ENCODE measurements at regions not wholly inside any gene's neighbourhood (a gene's known extent, or its start where the extent isn't known, plus 50 kb on each side); places are given as distances from the start of the nearest gene placed in this dataset.
"Not testable (repeated sequence)": the region's sequence is repeated elsewhere in the genome, so short reads cannot be mapped to it uniquely, and the experiment has no call there.

DNA sequence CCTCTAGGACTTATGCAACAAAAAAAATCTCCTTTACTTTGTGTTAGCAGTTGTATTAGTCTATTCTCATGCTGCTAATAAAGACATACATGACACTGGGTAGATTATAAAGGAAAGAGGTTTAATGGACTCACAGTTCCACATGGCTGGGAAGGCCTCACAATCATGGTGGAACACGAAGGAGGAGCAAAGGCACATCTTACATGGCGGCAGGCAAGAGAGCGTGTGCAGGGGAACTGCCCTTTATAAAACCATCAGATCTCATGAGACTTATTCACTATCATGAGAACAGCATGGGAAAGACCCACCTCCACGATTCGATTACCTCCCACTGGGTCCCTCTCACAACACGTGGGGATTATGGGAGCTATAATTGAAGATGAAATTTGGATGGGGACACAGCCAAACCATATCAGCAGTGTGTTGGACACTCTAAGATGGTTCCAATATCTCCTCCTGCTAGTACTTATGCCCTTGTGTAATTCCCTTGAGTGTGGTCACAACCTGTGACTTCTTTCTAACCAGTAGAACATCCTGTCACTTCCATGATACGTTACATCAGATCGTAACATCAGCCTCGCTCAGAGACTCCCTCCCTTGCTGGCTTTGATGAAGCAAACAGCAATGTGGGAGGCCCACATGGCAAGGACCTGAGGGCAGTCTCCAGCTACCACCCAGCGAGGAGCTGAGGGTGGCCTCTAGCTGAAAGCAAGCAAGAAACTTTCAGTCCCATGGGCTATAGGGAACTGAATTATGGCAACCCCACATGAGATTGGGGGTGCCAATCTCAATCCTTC is 113.5 kb upstream of the PITX1 start:
- no peaks in the 10 kb centered on the region for H3K4me1 ChIP-seq (ENCODE audit: insufficient read depth, low read length)
- no peak for TF ChIP-seq EZH2 (IDR thresholded peaks at IDR 0.05; ENCODE audit: borderline replicate concordance, low read depth, low read length, severe bottlenecking)
- TF ChIP-seq, protein P1, sequence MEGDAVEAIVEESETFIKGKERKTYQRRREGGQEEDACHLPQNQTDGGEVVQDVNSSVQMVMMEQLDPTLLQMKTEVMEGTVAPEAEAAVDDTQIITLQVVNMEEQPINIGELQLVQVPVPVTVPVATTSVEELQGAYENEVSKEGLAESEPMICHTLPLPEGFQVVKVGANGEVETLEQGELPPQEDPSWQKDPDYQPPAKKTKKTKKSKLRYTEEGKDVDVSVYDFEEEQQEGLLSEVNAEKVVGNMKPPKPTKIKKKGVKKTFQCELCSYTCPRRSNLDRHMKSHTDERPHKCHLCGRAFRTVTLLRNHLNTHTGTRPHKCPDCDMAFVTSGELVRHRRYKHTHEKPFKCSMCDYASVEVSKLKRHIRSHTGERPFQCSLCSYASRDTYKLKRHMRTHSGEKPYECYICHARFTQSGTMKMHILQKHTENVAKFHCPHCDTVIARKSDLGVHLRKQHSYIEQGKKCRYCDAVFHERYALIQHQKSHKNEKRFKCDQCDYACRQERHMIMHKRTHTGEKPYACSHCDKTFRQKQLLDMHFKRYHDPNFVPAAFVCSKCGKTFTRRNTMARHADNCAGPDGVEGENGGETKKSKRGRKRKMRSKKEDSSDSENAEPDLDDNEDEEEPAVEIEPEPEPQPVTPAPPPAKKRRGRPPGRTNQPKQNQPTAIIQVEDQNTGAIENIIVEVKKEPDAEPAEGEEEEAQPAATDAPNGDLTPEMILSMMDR (IDR thresholded peaks at IDR 0.05; ENCODE audit: borderline replicate concordance, extremely low read depth, low read length, poor library complexity, severe bottlenecking) = no peak
- H4K20me1 ChIP-seq (ENCODE audit: insufficient read depth, low read length) = no peaks in the 10 kb centered on the region
- H3K9ac ChIP-seq (ENCODE audit: low read depth, low read length) = no peak overlapping the region
- no peak for DNase-seq
- H3K4me3 ChIP-seq (ENCODE audit: low read depth in 1 of 2, low read length in 2 of 2) = no peak overlapping the region
- H3K9me3 ChIP-seq (ENCODE audit: insufficient read depth, low read length, severe bottlenecking) = peaks cover 2% of the 10 kb centered on the region
- H3K79me2 ChIP-seq (ENCODE audit: insufficient read depth, low read length) = no peaks in the 10 kb centered on the region
- H3K36me3 ChIP-seq (ENCODE audit: insufficient read depth, low read length) = no peaks in the 10 kb centered on the region
- no peak overlapping the region for H2AFZ ChIP-seq (ENCODE audit: low read depth, low read length)
- H3K27me3 ChIP-seq (ENCODE audit: insufficient read depth, low read length, poor library complexity) = peaks cover 5% of the 10 kb centered on the region
- no peak overlapping the region for H3K4me2 ChIP-seq (ENCODE audit: insufficient read depth, low read length)
- no peak for ATAC-seq (ENCODE audit: insufficient read depth, low read depth)
- no peak overlapping the region for H3K27ac ChIP-seq (ENCODE audit: low read length)

DNA sequence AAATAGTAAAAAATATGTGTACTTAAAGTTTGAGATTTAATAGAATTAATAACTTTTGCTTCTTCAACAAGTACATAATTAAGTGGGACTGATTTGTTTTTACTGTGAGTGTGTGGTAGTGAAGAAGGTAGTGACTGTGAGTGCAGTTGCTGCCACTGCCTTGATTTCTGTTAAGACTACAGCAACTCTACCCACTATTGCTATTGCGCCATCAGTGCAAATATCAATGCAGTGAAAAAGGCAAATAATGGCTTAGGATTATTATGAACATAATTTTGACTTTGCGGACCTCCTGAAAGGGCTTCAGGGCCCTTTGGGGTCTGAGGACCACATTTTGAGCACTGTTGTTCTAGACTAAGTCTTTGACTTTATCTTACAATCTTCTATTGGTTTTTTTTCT is 112.0 kb upstream of the PITX1 start:
- Histone ChIP-seq H3K27ac (ENCODE audit: low read length) (no peak overlapping the region), H4K20me1 (ENCODE audit: insufficient read depth, low read length) (no peaks in the 10 kb centered on the region), H3K4me2 (ENCODE audit: insufficient read depth, low read length) (no peak overlapping the region), H3K9ac (ENCODE audit: low read depth, low read length) (no peak overlapping the region), H3K36me3 (ENCODE audit: insufficient read depth, low read length) (no peaks in the 10 kb centered on the region), H3K27me3 (ENCODE audit: insufficient read depth, low read length, poor library complexity) (peaks cover 5% of the 10 kb centered on the region), H3K4me3 (ENCODE audit: low read depth in 1 of 2, low read length in 2 of 2) (no peak overlapping the region), H3K79me2 (ENCODE audit: insufficient read depth, low read length) (no peaks in the 10 kb centered on the region), H3K9me3 (ENCODE audit: insufficient read depth, low read length, severe bottlenecking) (peaks cover 2% of the 10 kb centered on the region), H3K4me1 (ENCODE audit: insufficient read depth, low read length) (no peaks in the 10 kb centered on the region), H2AFZ (ENCODE audit: low read depth, low read length) (no peak overlapping the region)
- TF ChIP-seq EZH2 (IDR thresholded peaks at IDR 0.05; ENCODE audit: borderline replicate concordance, low read depth, low read length, severe bottlenecking) = no peak
- ATAC-seq (ENCODE audit: insufficient read depth, low read depth) (no peak), DNase-seq (no peak)

DNA sequence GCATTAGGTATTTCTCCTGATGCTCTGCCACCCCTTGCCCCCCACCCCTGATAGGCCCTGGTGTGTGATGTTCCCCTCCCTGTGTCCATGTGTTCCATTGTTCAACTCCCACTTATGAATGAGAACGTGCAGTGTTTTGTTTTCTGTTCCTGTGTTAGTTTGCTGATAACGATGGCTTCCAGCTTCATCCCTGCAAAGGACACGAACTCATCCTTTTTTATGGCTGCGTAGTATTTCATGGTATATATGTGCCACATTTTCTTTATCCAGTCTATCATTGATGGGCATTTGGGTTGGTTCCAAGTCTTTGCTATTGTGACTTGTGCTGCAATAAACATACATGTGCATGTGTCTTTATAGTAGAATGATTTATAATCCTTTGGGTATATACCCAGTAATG is 109.7 kb upstream of the PITX1 start:
- not testable (repeated sequence) for H3K36me3 ChIP-seq (ENCODE audit: insufficient read depth, low read length); H3K4me3 ChIP-seq (ENCODE audit: low read depth in 1 of 2, low read length in 2 of 2); H3K27me3 ChIP-seq (ENCODE audit: insufficient read depth, low read length, poor library complexity); H3K4me2 ChIP-seq (ENCODE audit: insufficient read depth, low read length); H2AFZ ChIP-seq (ENCODE audit: low read depth, low read length); H3K27ac ChIP-seq (ENCODE audit: low read length); ATAC-seq (ENCODE audit: insufficient read depth, low read depth); DNase-seq; H3K9ac ChIP-seq (ENCODE audit: low read depth, low read length); H4K20me1 ChIP-seq (ENCODE audit: insufficient read depth, low read length); H3K79me2 ChIP-seq (ENCODE audit: insufficient read depth, low read length); H3K9me3 ChIP-seq (ENCODE audit: insufficient read depth, low read length, severe bottlenecking); H3K4me1 ChIP-seq (ENCODE audit: insufficient read depth, low read length)

DNA sequence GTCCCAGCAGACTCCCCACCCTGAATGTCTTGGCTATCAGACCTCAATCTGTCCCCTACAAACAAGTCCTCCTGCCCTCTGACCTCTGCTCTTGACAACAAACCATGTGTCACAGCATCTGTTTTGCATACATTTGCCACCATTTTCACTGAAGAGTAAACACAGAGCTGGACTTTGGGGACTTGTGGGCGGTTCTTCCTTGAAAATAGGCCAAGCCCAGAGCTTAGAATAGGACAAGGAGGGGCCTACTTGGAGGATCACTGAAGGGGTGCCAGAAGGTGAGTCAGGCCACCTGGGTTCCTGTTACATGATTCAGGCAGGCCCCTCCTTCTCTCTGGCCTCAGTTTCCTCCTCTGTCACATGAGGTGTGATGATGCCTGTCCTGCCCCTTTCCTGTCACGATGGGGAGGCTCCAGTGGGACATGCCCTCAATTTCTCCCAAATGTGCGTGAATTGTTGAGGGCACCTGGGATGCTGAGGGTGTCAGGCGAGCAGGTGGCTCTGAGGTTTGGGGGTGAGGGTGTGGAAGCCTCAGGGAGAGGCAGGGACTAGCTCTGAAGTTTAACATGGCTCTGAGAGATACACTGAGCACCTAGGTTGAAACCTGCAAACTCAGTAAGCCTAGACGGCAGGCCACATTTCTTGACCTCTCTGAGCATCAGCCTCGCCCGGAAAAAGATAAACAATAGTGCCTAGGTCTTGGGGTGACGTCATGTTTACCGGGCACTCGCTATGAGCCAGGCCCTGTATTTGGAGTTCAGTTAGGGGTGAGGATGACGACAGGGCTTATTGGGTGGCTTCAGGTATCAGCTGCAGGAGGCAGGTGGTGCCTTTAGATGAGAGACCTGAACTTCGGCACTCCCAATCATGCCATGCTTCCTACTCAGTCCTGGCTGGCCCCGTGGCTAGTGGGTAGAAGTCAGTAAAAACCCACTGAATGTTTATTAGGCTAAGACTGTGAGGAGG is 107.6 kb upstream of the PITX1 start:
- H3K4me1 ChIP-seq (ENCODE audit: insufficient read depth, low read length) = no peaks in the 10 kb centered on the region
- no peak overlapping the region for H2AFZ ChIP-seq (ENCODE audit: low read depth, low read length)
- H3K27ac ChIP-seq (ENCODE audit: low read length) = no peak overlapping the region
- DNase-seq (no peak), ATAC-seq (ENCODE audit: insufficient read depth, low read depth) (no peak)
- peaks cover 5% of the 10 kb centered on the region for H3K27me3 ChIP-seq (ENCODE audit: insufficient read depth, low read length, poor library complexity)
- H4K20me1 ChIP-seq (ENCODE audit: insufficient read depth, low read length) = 0 out of 2 replicates have a peak, but pooled peaks cover 2% of the 10 kb centered on the region
- H3K9ac ChIP-seq (ENCODE audit: low read depth, low read length) = no peak overlapping the region
- no peaks in the 10 kb centered on the region for H3K79me2 ChIP-seq (ENCODE audit: insufficient read depth, low read length)
- no peaks in the 10 kb centered on the region for H3K9me3 ChIP-seq (ENCODE audit: insufficient read depth, low read length, severe bottlenecking)
- TF ChIP-seq, protein P1 (IDR thresholded peaks at IDR 0.05; ENCODE audit: borderline replicate concordance, extremely low read depth, low read length, poor library complexity, severe bottlenecking) = no peak
- no peak for TF ChIP-seq EZH2 (IDR thresholded peaks at IDR 0.05; ENCODE audit: borderline replicate concordance, low read depth, low read length, severe bottlenecking)
- no peaks in the 10 kb centered on the region for H3K36me3 ChIP-seq (ENCODE audit: insufficient read depth, low read length)
- H3K4me2 ChIP-seq (ENCODE audit: insufficient read depth, low read length) = no peak overlapping the region
- H3K4me3 ChIP-seq (ENCODE audit: low read depth in 1 of 2, low read length in 2 of 2) = no peak overlapping the region
